Mesodermal cell (in vitro differentiated cells): ENCODE measurements at regions not wholly inside any gene's neighbourhood (a gene's known extent, or its start where the extent isn't known, plus 50 kb on each side); places are given as distances from the start of the nearest gene placed in this dataset.
A peak's percentile ranks its signal among the peaks of the same experiment; 100 is the strongest.
"Not testable (repeated sequence)": the region's sequence is repeated elsewhere in the genome, so short reads cannot be mapped to it uniquely, and the experiment has no call there.

ENCODE experiments used
- H3K27ac ChIP-seq: 2 replicates; pipeline ENCODE4 v1.7.0; 2013; ENCODE audit warnings: mild to moderate bottlenecking, low read depth, low read length, moderate library complexity; ENCODE audit not compliant: severe bottlenecking
- H3K36me3 ChIP-seq: 2 replicates; pipeline ENCODE4 v1.7.1; 2013; ENCODE audit warnings: mild to moderate bottlenecking, low read length, moderate library complexity; ENCODE audit not compliant: control insufficient read depth, insufficient read depth
- H3K4me1 ChIP-seq: one replicate; pipeline ENCODE4 v1.7.1; 2013; ENCODE audit warnings: mild to moderate bottlenecking, low read length; ENCODE audit not compliant: insufficient read depth, control insufficient read depth, poor library complexity, severe bottlenecking
- H3K4me3 ChIP-seq: 2 replicates; pipeline ENCODE4 v1.7.0; 2013; ENCODE audit warnings: low read length, control low read depth, mild to moderate bottlenecking; ENCODE audit not compliant: insufficient read depth, poor library complexity, severe bottlenecking; ENCODE audit errors: extremely low read depth
- H3K9me3 ChIP-seq: 2 replicates; pipeline ENCODE4 v1.7.1; 2013; ENCODE audit warnings: mild to moderate bottlenecking, low read length, moderate library complexity; ENCODE audit not compliant: control insufficient read depth
- whole genome bisulfite sequencing, 2 experiments: methylation state at CpG; one replicate each; pipeline ENCODE4 v1.1.5; 2013; ENCODE audit warnings: missing lambda C conversion rate in 2 of 2; ENCODE audit not compliant: insufficient coverage in 2 of 2; 5-methylcytosine and 5-hydroxymethylcytosine counted together

GRCh38 chr22:22296047-22296446 lies 51.5 kb downstream of the VPREB1 start:
- H3K36me3 ChIP-seq, H3K27ac ChIP-seq, H3K4me1 ChIP-seq, H3K9me3 ChIP-seq, H3K4me3 ChIP-seq: not testable (repeated sequence)
- WGBS, 2 experiments = no CpG with 5 or more reads among the region's 4 CpGs

- not testable (repeated sequence) for H3K9me3 ChIP-seq, H3K36me3 ChIP-seq, H3K4me1 ChIP-seq
- peak overlapping the region; percentile 29 for H3K27ac ChIP-seq
- 0% methylated on average over 7 to 11 of the region's 28 CpGs for WGBS, 2 experiments
- peak overlapping the region; percentile 58 for H3K4me3 ChIP-seq
Observed at GRCh38 chr22:22297159-22297793, 52.7 kb downstream of the VPREB1 start.

- 0 to 1% methylated on average over 20 to 32 of the region's 72 CpGs for WGBS, 2 experiments
- Histone ChIP-seq H3K27ac (peak overlapping the region; percentile 29), H3K4me3 (peak overlapping the region; percentile 58)
- H3K36me3 ChIP-seq, H3K9me3 ChIP-seq, H3K4me1 ChIP-seq: not testable (repeated sequence)
Observed at GRCh38 chr22:22297794-22298653, 53.4 kb downstream of the VPREB1 start.

GRCh38 chr22:22298654-22299009 lies 54.0 kb downstream of the VPREB1 start:
- H3K9me3 ChIP-seq, H3K27ac ChIP-seq, H3K36me3 ChIP-seq, H3K4me1 ChIP-seq: not testable (repeated sequence)
- WGBS, 2 experiments = no CpG with 5 or more reads among the region's 6 CpGs
- H3K4me3 ChIP-seq = peak overlapping the region; percentile 58

GRCh38 chr22:22300511-22300910 lies 55.9 kb downstream of the VPREB1 start:
- not testable (repeated sequence) for H3K9me3 ChIP-seq, H3K27ac ChIP-seq, H3K4me1 ChIP-seq, H3K36me3 ChIP-seq, H3K4me3 ChIP-seq
- WGBS, 2 experiments = 96 to 100% methylated on average over 1 to 4 of the region's 5 CpGs

- H3K9me3 ChIP-seq, H3K4me1 ChIP-seq, H3K4me3 ChIP-seq, H3K27ac ChIP-seq: not testable (repeated sequence)
- no CpG with 5 or more reads among the region's 1 CpG for WGBS, 2 experiments
- peaks cover 11% of the 10 kb centered on the region for H3K36me3 ChIP-seq
Observed at GRCh38 chr22:22300946-22301345, 56.4 kb downstream of the VPREB1 start.

DNA sequence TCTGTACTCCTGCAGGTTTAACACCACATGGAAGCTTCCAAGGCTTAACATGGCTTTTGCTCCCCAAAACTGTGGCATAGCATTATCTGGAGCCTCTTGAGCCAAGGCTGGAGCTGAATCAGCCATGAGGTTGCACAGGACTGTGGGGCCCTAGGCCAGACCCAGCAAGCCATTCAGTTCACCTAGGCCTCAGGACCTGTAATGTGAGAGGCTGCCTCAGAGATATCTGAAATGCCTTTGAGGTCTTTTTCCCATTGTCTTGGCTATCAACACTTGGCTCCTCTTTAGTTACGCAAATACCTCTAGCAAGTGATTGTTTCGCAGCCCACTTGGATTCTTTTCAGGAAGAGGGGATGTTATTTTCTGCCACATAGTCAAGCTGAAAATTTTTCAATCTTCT lies 72.0 kb downstream of the VPREB1 start:
- H3K9me3 ChIP-seq = no peaks in the 10 kb centered on the region
- 88% methylated on average over 1 of the region's 2 CpGs; no CpG with 5 or more reads in 1 of the 2 experiments for WGBS, 2 experiments
- no peaks in the 10 kb centered on the region for H3K4me1 ChIP-seq
- H3K27ac ChIP-seq = no peak overlapping the region
- H3K4me3 ChIP-seq = no peak overlapping the region
- peaks cover 47% of the 10 kb centered on the region for H3K36me3 ChIP-seq

DNA sequence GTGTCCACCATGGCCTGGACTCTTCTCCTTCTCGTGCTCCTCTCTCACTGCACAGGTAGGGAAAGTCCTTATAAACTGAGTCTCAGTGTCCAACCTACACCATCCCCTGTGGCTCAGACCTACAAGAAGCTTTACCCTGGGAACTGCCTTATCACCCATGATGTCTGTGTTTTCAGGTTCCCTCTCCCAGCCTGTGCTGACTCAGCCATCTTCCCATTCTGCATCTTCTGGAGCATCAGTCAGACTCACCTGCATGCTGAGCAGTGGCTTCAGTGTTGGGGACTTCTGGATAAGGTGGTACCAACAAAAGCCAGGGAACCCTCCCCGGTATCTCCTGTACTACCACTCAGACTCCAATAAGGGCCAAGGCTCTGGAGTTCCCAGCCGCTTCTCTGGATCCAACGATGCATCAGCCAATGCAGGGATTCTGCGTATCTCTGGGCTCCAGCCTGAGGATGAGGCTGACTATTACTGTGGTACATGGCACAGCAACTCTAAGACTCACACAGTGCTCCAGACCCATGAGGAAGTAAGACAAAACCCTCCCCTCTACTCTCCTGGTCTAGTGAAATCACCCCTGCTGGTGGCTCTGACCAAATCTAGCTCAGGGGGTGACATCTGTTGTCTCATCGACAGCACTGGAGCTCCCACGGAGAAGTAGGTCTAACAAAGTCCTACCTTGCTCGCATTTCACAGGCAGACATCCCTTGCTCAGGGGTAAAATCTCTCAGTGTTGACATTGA lies 74.3 kb downstream of the VPREB1 start:
- peaks cover 46% of the 10 kb centered on the region for H3K36me3 ChIP-seq
- H3K9me3 ChIP-seq = no peaks in the 10 kb centered on the region
- no peak overlapping the region for H3K27ac ChIP-seq
- H3K4me3 ChIP-seq = no peak overlapping the region
- H3K4me1 ChIP-seq = no peaks in the 10 kb centered on the region
- 82 to 98% methylated on average over 7 of the region's 8 CpGs for WGBS, 2 experiments

DNA sequence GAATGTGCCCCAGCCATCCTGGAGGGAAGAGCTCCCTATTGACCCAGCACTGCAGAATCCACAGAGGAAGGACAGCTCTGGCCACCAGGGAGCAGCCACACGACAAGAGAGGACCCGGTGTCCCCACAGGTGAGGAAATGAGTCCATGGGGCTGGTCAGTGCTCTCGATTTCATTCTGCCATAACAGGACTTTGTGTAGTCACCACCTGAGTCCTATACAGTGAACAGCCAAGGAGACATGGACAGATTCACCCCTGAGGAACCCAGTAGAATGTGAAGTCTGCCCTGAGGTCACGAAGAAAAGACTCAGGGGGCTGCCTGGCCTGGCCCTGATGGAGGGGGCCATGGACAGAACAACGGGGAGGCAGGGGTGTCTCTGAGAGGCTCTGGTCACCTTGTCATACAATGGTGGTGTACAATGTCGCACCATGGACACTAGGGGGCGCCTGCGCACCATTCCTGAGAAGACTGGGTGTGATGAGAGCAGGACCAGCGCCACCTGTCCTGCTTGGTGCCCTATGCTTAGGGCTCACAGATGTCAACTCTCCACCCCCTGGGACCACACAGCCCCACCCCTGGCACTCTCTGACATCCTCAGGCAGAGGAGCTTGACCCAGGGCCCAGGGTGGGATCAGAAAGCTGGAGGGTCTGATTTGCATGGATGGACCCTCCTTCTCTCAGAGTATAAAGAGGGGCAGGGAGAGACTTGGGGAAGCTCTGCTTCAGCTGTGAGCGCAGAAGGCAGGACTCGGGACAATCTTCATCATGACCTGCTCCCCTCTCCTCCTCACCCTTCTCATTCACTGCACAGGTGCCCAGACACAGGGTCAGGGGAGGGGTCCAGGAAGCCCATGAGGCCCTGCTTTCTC lies 77.4 kb downstream of the VPREB1 start:
- not testable (repeated sequence) for H3K4me3 ChIP-seq, H3K9me3 ChIP-seq, H3K27ac ChIP-seq, H3K4me1 ChIP-seq
- 34 to 50% methylated on average over 5 to 7 of the region's 11 CpGs for WGBS, 2 experiments
- peaks cover 27% of the 10 kb centered on the region for H3K36me3 ChIP-seq

DNA sequence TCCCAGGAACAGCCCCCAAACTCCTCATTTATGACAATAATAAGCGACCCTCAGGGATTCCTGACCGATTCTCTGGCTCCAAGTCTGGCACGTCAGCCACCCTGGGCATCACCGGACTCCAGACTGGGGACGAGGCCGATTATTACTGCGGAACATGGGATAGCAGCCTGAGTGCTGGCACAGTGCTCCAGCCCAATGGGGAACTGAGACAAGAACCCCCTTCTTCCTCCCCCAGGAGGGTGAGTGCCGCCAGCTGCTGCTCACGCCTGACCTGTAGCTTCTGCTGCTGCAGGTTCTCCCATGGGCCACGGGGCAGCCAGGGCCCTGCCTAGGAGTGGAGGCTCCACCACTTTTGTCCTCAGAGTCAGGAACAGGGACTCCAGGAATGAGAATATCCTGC lies 78.2 kb downstream of the VPREB1 start:
- peaks cover 20% of the 10 kb centered on the region for H3K36me3 ChIP-seq
- no peaks in the 10 kb centered on the region for H3K9me3 ChIP-seq
- no peak overlapping the region for H3K27ac ChIP-seq
- no peaks in the 10 kb centered on the region for H3K4me1 ChIP-seq
- no peak overlapping the region for H3K4me3 ChIP-seq
- 98 to 99% methylated on average over 9 to 10 of the region's 10 CpGs for WGBS, 2 experiments
